ENCODE measurements at regions not wholly inside any gene's neighbourhood (a gene's known extent, or its start where the extent isn't known, plus 50 kb on each side); places are given as distances from the start of the nearest gene placed in this dataset.

DNA sequence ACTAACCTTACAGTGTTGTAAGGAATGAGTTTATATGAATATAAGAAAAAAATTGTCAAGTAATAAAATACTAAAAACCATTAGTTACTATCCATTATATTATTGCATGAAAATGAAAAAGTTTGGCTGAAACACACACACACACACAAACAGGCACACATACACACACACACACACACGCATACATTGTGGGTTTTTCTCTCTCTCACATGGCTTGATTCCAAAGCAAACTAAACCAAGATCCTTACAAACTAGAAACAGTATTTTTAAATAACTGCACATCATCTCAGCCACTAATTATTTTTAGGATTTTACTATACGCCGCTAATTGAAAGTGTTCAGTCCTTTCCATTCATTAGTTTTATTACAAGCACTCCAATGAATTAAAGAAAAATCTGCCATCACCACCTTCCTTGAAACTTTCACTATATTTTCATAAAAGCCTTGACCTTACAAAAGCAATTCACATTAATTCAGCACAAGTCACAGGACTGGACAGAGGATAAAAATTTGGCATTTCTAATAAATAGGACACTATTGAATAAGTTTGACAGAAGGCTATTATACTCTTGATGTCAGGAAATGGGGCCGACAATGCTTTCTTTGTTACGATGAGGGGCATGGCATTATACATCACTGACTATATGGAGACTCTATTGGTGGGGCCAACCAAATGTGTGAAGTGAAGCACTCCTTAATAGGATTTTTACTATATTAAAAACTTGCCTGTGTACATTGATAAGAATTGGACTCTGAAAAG is 187.0 kb upstream of the ESRRG start:
- Mint-ChIP-seq H3K4me1 (ENCODE audit: low read depth) (no peaks in the 10 kb centered on the region), H3K36me3 (ENCODE audit: insufficient read depth in 2 of 2) (no peaks in the 10 kb centered on the region), H3K27me3 (ENCODE audit: low read depth) (no peaks in the 10 kb centered on the region), H3K27ac (no peak overlapping the region), H3K4me3 (no peak overlapping the region), H3K9me3 (peaks cover 0 to 4% of the 10 kb centered on the region in 2 donors)
- DNase-seq (no peak), ATAC-seq (replicated peaks in 1 of 2) (no peak)

- Mint-ChIP-seq H3K4me3 (no peak overlapping the region), H3K27me3 (ENCODE audit: low read depth) (no peaks in the 10 kb centered on the region), H3K9me3 (peaks cover 0 to 7% of the 10 kb centered on the region in 2 donors), H3K4me1 (ENCODE audit: low read depth) (no peaks in the 10 kb centered on the region), H3K27ac (no peak overlapping the region), H3K36me3 (ENCODE audit: insufficient read depth in 2 of 2) (no peaks in the 10 kb centered on the region)
- ATAC-seq (replicated peaks in 1 of 2) (no peak), DNase-seq (no peak)
These were observed 184.9 kb upstream of the ESRRG start for GRCh38 chr1:216908126-216908525.

DNA sequence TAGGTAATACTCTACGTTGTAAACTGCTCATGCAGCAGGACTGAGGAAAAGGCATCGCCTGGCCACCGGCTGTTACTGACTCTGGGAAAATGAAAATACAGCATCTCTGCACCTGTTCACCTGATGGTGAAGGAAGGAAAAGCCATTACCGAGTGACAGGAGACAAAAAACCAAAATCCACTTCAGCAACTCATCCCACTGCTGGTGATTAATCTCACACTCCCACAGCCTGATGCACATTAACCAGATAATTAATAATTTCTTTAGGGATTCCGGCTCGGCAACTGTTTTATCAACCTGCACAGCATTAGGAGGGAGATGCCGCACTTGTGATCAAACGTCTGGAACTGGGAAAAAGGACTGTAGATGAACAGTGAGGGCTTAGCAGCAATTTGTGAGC is 183.9 kb upstream of the ESRRG start:
- Mint-ChIP-seq H3K27me3 (ENCODE audit: low read depth) (no peaks in the 10 kb centered on the region), H3K4me3 (no peak overlapping the region), H3K9me3 (peaks cover 0 to 7% of the 10 kb centered on the region in 2 donors), H3K4me1 (ENCODE audit: low read depth) (no peaks in the 10 kb centered on the region), H3K27ac (no peak overlapping the region), H3K36me3 (ENCODE audit: insufficient read depth in 2 of 2) (no peaks in the 10 kb centered on the region)
- no peak for ATAC-seq (replicated peaks in 1 of 2)
- DNase-seq, result no peak

DNA sequence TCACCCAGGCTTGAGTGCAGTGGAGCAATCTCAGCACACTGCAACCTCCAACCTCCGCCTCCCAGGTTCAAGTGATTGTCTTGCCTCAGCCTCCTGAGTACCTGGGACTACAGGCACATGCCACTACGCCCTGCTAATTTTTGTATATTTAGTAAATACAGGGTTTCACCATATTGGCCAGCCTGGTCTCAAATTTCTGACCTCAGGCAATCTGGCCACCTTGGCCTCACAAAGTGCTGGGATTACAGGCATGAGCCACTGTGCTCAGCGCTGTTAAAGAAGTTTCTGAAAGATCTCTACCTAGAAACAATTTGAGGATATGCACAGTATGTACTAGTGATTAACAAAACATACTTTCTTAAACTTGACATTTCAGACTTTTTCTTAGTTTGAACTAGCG is 182.6 kb upstream of the ESRRG start:
- H3K27me3 Mint-ChIP-seq (ENCODE audit: low read depth), result no peaks in the 10 kb centered on the region
- no peaks in the 10 kb centered on the region for H3K36me3 Mint-ChIP-seq (ENCODE audit: insufficient read depth in 2 of 2)
- H3K27ac Mint-ChIP-seq, result no peak overlapping the region
- H3K4me1 Mint-ChIP-seq (ENCODE audit: low read depth), result no peaks in the 10 kb centered on the region
- ATAC-seq (replicated peaks in 1 of 2) (no peak), DNase-seq (no peak)
- H3K9me3 Mint-ChIP-seq, result peaks cover 0 to 7% of the 10 kb centered on the region in 2 donors
- no peak overlapping the region for H3K4me3 Mint-ChIP-seq

DNA sequence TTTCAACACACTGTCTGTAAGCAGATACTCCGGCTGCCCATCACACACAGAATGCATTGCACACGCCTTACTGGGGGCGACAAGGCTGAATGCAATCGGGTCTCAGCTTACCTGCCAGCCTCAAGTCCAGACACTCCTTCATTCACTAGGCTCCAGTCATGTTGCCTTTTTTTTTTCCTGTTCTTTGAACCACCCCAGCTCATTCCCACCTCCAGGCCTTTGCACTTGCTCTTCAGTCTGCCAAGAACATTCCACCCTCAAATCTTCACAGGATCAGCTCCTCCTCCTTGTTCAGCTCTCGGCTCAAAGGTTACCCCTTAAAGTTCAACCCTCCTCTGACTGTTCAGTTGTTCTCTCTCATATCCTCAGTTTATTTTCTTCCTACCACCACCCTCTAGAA is 181.9 kb upstream of the ESRRG start:
- Mint-ChIP-seq H3K27me3 (ENCODE audit: low read depth) (no peaks in the 10 kb centered on the region), H3K27ac (no peak overlapping the region)
- ATAC-seq (replicated peaks in 1 of 2), result no peak

GRCh38 chr1:216904471-216904870 is 181.2 kb upstream of the ESRRG start:
- ATAC-seq (replicated peaks in 1 of 2), result no peak
- H3K27ac Mint-ChIP-seq, result no peak overlapping the region
- no peak for DNase-seq
- H3K9me3 Mint-ChIP-seq, result peaks cover 0 to 7% of the 10 kb centered on the region in 2 donors
- H3K36me3 Mint-ChIP-seq (ENCODE audit: insufficient read depth in 2 of 2), result no peaks in the 10 kb centered on the region
- no peaks in the 10 kb centered on the region for H3K4me1 Mint-ChIP-seq (ENCODE audit: low read depth)
- H3K4me3 Mint-ChIP-seq, result no peak overlapping the region
- H3K27me3 Mint-ChIP-seq (ENCODE audit: low read depth), result no peaks in the 10 kb centered on the region

More for the DNA sequence above, 181.9 kb upstream of the ESRRG start:
- peaks cover 0 to 7% of the 10 kb centered on the region in 2 donors for H3K9me3 Mint-ChIP-seq
- DNase-seq, result no peak
- H3K36me3 Mint-ChIP-seq (ENCODE audit: insufficient read depth in 2 of 2), result no peaks in the 10 kb centered on the region
- no peaks in the 10 kb centered on the region for H3K4me1 Mint-ChIP-seq (ENCODE audit: low read depth)
- no peak overlapping the region for H3K4me3 Mint-ChIP-seq

- H3K4me1 Mint-ChIP-seq (ENCODE audit: low read depth), result no peaks in the 10 kb centered on the region
- no peak for DNase-seq
- no peak overlapping the region for H3K4me3 Mint-ChIP-seq
- H3K36me3 Mint-ChIP-seq (ENCODE audit: insufficient read depth in 2 of 2), result no peaks in the 10 kb centered on the region
- no peak overlapping the region for H3K27ac Mint-ChIP-seq
- no peak for ATAC-seq (replicated peaks in 1 of 2)
- no peaks in the 10 kb centered on the region for H3K27me3 Mint-ChIP-seq (ENCODE audit: low read depth)
- H3K9me3 Mint-ChIP-seq, result peaks cover 0 to 7% of the 10 kb centered on the region in 2 donors
These were observed 180.1 kb upstream of the ESRRG start for GRCh38 chr1:216903382-216903740.

DNA sequence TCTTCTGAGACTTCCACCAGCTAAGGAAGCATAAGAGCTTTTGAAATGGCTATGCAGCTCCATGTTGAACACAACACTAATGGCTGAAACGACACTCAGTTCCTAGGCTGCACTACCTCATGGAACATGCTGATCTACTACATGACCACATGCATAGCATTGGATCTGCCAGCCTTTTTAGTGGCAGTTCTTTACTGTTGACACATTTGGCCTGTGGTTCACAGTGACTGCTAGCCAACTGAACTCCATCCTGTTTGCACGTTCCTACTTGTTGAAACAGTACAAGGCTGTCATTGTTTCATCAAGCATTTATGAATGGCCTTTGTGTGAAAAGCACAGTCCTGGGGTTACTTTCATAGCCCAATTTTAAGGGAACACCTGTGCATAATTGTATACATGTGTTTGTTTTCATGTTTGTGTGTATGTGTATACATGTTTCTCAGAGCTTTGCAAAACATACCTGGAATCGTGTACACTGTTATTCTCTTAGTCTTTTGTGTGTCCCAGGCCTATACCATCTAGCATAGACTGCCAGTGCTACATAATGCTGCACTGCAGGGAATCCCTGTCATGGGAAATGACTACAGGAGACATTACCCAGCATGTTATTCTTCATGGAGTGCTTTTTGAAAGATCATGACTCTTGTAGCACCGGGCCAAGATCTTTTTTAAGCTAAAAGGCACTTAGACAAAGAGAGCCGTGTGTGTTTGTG is 179.6 kb upstream of the ESRRG start:
- H3K27ac Mint-ChIP-seq, result no peak overlapping the region
- DNase-seq, result no peak
- no peak for ATAC-seq (replicated peaks in 1 of 2)
- H3K4me1 Mint-ChIP-seq (ENCODE audit: low read depth), result no peaks in the 10 kb centered on the region
- no peaks in the 10 kb centered on the region for H3K36me3 Mint-ChIP-seq (ENCODE audit: insufficient read depth in 2 of 2)
- H3K9me3 Mint-ChIP-seq, result peaks cover 0 to 7% of the 10 kb centered on the region in 2 donors
- H3K4me3 Mint-ChIP-seq, result no peak overlapping the region
- no peaks in the 10 kb centered on the region for H3K27me3 Mint-ChIP-seq (ENCODE audit: low read depth)

DNA sequence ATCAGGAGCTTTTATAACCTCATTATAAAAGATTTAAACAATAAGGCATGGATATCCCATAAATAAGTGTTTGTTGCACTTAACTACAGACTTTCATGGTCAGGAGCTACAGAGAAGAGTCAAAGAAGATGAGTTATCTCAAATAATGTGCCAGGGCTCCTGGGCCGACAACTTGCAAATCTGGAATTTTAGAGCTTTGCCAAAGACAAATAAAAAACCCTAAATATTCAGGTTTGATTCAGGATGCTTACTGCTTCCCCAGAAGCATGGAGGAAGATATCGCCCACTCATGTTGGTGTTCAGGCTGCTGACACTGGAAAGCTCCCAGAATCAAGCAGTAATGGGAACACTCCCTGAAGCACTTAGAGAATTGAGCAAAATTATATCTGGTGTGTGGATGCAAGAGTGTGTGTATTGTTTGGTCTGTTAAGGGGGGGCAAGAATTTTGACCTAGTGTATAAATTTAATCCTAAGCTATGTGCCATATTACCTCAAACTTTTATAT is 176.9 kb upstream of the ESRRG start:
- H3K4me1 Mint-ChIP-seq (ENCODE audit: low read depth), result no peaks in the 10 kb centered on the region
- H3K9me3 Mint-ChIP-seq, result peaks cover 0 to 5% of the 10 kb centered on the region in 2 donors
- no peak overlapping the region for H3K27ac Mint-ChIP-seq
- DNase-seq (no peak), ATAC-seq (replicated peaks in 1 of 2) (no peak)
- no peaks in the 10 kb centered on the region for H3K27me3 Mint-ChIP-seq (ENCODE audit: low read depth)
- H3K36me3 Mint-ChIP-seq (ENCODE audit: insufficient read depth in 2 of 2), result no peaks in the 10 kb centered on the region
- H3K4me3 Mint-ChIP-seq, result no peak overlapping the region

DNA sequence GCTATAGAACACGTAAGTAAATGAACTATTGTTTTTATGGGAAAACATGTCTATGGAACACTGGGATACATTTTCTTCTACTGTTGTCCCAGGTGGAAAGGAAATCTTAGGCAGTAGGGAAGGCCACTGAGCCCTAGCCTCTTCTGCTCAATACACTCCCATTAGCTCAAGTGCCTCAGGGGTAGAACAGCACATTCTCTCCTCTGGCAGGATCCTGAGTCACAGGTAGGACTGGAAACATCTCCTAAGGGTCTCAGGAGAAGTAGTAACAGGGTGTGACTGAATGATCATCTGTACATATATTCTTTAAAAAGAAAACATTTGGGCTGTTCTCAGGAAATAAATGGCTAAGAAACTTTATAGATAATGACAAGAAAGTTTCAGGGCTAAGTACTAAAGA is 175.6 kb upstream of the ESRRG start:
- no peaks in the 10 kb centered on the region for H3K27me3 Mint-ChIP-seq (ENCODE audit: low read depth)
- H3K4me3 Mint-ChIP-seq, result no peak overlapping the region
- ATAC-seq (replicated peaks in 1 of 2), result no peak
- no peaks in the 10 kb centered on the region for H3K4me1 Mint-ChIP-seq (ENCODE audit: low read depth)
- no peak for DNase-seq
- H3K9me3 Mint-ChIP-seq, result peaks cover 0 to 5% of the 10 kb centered on the region in 2 donors
- no peaks in the 10 kb centered on the region for H3K36me3 Mint-ChIP-seq (ENCODE audit: insufficient read depth in 2 of 2)
- no peak overlapping the region for H3K27ac Mint-ChIP-seq

DNA sequence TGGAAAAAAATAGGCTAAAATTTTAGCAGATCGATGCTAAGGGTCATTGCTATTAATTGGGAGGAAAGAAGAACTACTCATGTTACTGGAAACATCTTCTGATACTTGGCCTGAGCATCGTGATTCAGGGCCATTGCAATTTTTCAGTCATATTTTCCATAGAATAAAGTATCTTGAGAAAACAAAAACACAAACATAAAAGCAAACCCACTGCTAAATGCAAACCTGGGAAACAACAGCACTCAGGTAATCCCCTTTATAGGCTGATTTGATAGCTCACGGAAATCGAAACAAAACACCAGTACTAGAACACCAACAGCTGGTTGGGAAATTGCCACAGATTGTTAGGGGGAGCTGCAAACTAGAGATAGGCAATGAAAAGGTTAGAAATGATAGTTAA is 172.9 kb upstream of the ESRRG start:
- Mint-ChIP-seq H3K4me1 (ENCODE audit: low read depth) (no peaks in the 10 kb centered on the region), H3K9me3 (peaks cover 0 to 6% of the 10 kb centered on the region in 2 donors)

GRCh38 chr1:216894494-216894893 is 171.3 kb upstream of the ESRRG start:
- Mint-ChIP-seq H3K9me3 (peaks cover 0 to 6% of the 10 kb centered on the region in 2 donors), H3K36me3 (ENCODE audit: insufficient read depth in 2 of 2) (no peaks in the 10 kb centered on the region), H3K4me1 (ENCODE audit: low read depth) (no peaks in the 10 kb centered on the region), H3K4me3 (no peak overlapping the region), H3K27ac (no peak overlapping the region), H3K27me3 (ENCODE audit: low read depth) (no peaks in the 10 kb centered on the region)
- no peak for ATAC-seq (replicated peaks in 1 of 2)
- DNase-seq, result no peak

More for the DNA sequence above, 172.9 kb upstream of the ESRRG start:
- no peak overlapping the region for H3K4me3 Mint-ChIP-seq
- DNase-seq (no peak), ATAC-seq (replicated peaks in 1 of 2) (no peak)
- H3K36me3 Mint-ChIP-seq (ENCODE audit: insufficient read depth in 2 of 2), result no peaks in the 10 kb centered on the region
- no peak overlapping the region for H3K27ac Mint-ChIP-seq
- no peaks in the 10 kb centered on the region for H3K27me3 Mint-ChIP-seq (ENCODE audit: low read depth)

- DNase-seq, result no peak
- H3K27ac Mint-ChIP-seq, result no peak overlapping the region
- no peak for ATAC-seq (replicated peaks in 1 of 2)
- peaks cover 0 to 9% of the 10 kb centered on the region in 2 donors for H3K9me3 Mint-ChIP-seq
- no peak overlapping the region for H3K4me3 Mint-ChIP-seq
- H3K36me3 Mint-ChIP-seq (ENCODE audit: insufficient read depth in 2 of 2), result no peaks in the 10 kb centered on the region
- H3K4me1 Mint-ChIP-seq (ENCODE audit: low read depth), result no peaks in the 10 kb centered on the region
- H3K27me3 Mint-ChIP-seq (ENCODE audit: low read depth), result no peaks in the 10 kb centered on the region
These were observed 169.4 kb upstream of the ESRRG start for GRCh38 chr1:216892581-216893160.

Data from activated T-cell treated with anti-CD3 and anti-CD28 coated beads, Interleukin-2, amount 50 U/mL, for 72 hours (primary cell).